ENCODE measurements at regions not wholly inside any gene's neighbourhood (a gene's known extent, or its start where the extent isn't known, plus 50 kb on each side); places are given as distances from the start of the nearest gene placed in this dataset.
"Not testable (repeated sequence)": the region's sequence is repeated elsewhere in the genome, so short reads cannot be mapped to it uniquely, and the experiment has no call there.

GRCh38 chr5:105677291-105677690, 1993.4 kb downstream of the EFNA5 start:
- DNase-seq (ENCODE audit: low read depth in 2 of 3, low spot score in 2 of 3): no peak

DNA sequence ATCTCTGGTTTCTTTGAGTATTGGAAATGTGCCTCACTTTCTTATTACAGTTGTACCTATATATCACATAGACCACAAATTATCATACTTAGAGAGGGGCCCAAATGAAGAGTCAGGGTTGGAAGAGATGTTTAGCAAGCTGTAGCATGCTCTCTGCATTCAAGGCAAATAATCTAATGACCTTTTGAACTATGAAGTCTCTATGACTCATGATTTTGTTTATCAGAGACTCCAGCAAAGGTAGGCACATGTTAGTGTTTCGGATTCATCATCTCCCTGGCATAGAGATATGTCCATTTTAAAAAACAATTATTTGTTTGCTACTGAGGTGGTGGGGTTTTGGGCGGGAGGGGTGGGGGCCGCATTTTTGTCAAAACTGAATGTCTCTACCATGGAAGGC, 2000.1 kb downstream of the EFNA5 start:
- DNase-seq (ENCODE audit: low read depth in 2 of 3, low spot score in 2 of 3): no peak

DNA sequence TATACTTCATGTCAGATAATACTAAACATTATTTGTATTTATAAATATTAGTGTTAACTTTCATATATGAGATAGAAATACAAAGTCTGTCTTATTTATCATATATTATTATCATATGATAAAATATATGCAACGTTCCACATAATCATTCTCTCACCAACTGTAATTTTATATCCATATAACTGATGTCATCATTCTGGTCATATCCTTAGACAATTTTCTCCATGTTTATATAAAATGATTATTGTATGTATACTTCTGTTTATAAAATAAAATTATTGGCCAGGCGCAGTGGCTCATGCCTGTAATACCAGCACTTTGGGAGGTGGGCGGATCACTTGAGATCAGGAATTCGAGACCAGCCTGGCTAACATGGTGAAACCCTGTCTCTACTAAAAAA, 2007.1 kb downstream of the EFNA5 start:
- DNase-seq (ENCODE audit: low read depth in 2 of 3, low spot score in 2 of 3): no peak

- no peak for DNase-seq (ENCODE audit: low read depth in 2 of 3, low spot score in 2 of 3)
Observed at GRCh38 chr5:105659396-105659795, 2011.3 kb downstream of the EFNA5 start.

DNA sequence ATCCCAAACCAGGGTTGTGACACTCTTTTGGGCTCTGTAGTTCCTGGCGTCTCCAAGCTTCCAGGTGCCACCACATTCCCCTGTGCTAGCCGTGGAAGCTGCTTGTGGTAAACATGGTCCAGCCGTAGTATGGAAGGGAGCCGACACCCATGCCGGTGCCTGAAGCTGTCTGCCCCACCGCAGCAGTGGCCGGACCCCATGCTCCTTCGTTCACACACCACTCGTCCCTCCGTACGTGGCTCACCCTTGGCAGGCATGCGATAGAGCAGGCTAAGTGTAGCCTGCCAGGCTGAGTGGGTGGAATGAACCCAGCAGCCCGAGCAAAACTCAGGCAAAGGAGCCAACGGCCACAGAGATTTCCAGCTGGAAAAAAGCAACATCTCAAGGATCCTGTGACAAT, 2030.4 kb downstream of the EFNA5 start:
- no peak for DNase-seq (ENCODE audit: low read depth in 2 of 3, low spot score in 2 of 3)

DNA sequence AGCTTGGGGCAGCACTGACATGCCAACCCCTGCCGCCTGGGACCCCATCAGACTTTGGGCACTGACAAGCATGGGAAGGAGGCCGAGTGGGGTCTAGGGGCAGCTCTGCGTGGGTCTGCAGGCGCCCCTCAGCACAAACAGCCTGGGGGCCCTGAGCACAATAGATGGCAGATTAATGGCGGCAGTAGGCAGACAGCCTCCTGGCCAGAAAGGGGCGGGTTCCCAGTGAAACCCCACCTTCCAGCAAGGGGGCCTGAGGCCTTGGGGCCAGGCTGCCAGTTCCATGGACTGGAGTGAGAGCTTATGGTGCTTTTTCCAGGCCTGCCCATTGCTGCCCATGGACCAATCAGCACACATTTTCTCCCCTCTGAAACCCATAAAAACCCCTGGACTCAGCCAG, 2031.2 kb downstream of the EFNA5 start:
- DNase-seq (ENCODE audit: low read depth in 2 of 3, low spot score in 2 of 3): no peak

DNA sequence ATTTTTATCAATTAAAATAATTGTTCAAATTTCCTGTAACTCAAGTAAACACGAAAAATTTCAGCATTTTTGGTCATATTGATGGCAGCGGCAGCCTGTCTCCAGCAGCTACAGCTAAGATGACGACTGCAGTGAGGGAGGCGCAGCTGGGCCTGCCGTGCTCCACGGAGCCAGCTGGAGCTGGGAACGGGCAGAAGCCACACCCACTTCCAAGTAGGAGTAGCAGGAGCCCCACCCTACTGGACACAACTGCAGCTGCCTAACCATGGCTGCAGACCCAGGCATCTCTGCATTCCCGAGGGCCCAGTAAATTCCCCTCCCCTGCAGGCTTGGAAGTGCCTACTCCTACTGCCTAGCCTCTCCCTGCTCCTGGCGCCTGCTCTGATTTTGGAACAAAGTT, 2031.7 kb downstream of the EFNA5 start:
- no peak for DNase-seq (ENCODE audit: low read depth in 2 of 3, low spot score in 2 of 3)

DNA sequence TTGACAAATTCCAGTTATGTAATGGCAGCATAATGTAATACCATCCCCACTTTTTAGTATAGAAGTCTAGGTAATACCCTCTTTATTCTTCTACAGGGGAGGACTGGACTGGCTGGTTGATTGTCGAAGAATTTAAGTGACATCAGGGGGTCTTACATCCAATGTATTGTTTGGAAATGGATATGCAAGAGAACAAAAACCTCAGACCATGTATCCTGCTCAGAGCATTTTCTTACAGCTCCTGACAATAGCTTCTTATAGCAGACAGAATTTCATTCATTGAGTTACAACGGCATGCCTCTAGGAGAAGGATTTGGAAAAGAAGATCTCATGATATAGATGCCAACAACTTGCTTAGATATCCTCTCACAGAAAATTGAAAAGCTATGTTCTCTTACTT, 2032.3 kb downstream of the EFNA5 start:
- DNase-seq (ENCODE audit: low read depth in 2 of 3, low spot score in 2 of 3): no peak

DNA sequence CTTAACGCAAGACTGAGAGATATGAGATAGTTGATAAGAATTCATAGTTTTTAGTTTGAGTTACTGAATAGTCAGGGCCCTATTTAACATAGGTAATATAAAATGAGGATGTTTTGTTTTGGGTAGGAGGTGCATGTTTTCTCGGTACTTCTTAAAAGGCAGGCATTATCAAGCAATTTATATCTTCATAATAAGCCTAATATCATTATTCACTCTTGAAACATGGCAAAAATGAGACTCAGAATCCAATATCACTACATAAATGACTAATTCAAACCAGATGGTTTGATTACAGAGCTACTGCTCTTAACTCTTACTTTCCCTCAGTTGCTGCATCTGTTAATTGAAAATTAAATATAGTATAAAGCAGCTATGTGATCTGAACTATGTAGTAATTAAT, 2038.7 kb downstream of the EFNA5 start:
- DNase-seq (ENCODE audit: low read depth in 2 of 3, low spot score in 2 of 3): no peak

DNA sequence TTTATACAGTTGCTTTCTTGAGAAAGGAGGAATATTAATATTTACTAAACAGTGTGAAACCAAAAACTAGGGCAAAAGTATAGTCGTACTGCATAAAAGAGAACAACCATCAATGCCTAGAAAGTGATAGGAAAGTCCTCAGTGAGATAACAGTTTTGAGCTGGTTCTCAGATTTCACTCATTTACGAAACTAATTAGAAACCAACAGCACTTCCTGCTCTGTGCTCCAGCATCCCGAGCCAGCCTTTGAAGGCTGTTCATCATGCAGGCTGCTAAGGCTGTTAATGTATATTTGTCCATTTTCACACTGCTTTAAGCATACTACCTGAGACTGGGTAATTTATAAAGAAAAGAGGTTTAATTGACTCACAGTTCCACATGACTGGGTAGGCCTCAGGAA, 2039.9 kb downstream of the EFNA5 start:
- DNase-seq (ENCODE audit: low read depth in 2 of 3, low spot score in 2 of 3): no peak

DNA sequence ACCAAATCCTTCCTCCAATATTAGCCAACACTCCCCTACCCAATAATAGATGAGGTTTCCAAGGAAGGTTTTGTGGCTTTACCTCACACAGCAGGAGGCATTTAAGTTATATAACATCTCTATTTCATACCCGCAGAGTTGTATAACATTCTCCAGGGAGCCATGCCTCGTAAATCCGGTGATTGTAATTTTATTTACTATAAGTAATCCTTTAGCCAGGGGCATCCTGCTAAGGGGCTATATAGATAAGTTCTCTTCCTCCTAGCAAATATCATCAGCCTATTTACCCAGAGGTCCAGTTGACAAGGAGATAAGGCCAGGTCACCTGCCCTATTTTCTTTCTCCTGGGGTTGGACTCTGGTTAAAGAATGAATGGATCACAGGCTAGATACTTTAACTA, 2051.0 kb downstream of the EFNA5 start:
- DNase-seq (ENCODE audit: low read depth in 2 of 3, low spot score in 2 of 3): no peak

DNA sequence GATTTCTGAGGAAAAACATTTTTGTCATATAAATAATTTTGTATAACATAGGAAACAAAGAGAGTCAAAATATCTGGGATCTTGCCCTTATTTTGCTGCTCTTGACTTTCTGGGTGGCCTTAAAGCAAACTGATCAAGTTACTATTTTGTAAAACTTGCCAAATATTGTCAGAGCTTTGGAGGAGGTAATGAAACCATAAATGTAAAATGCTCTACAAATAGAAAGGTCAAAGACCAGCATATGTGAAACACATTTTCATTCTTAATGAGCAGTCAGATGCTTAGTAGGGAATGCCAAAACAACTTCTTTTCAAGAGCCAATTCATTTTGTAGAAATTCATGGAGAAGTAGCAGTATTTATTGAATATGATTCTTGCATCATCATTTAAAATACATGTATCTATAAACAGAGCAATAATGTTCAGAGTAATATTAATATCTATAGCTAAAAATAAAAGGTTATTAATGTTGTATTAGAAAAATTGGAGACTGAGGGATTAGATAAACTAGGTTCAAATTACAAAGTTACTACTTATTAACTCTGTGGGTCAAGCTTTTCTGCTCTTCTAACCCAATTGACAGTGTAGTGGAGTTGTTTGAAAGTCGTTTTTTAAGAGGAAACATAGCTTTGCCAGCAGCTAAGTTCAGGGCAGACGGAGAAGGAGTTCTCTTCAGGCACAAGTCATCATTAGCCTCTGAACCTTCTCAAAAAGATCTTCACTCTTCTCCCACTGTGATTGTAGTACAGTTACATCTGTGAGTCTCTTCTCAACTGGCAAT, 2053.1 kb downstream of the EFNA5 start:
- DNase-seq (ENCODE audit: low read depth in 2 of 3, low spot score in 2 of 3): no peak

- DNase-seq (ENCODE audit: low read depth in 2 of 3, low spot score in 2 of 3): no peak
Observed at GRCh38 chr5:105616599-105616998, 2054.0 kb upstream of the NUDT12 start.

GRCh38 chr5:105602406-105602805, 2039.8 kb upstream of the NUDT12 start:
- DNase-seq (ENCODE audit: low read depth in 2 of 3, low spot score in 2 of 3): not testable (repeated sequence)

DNA sequence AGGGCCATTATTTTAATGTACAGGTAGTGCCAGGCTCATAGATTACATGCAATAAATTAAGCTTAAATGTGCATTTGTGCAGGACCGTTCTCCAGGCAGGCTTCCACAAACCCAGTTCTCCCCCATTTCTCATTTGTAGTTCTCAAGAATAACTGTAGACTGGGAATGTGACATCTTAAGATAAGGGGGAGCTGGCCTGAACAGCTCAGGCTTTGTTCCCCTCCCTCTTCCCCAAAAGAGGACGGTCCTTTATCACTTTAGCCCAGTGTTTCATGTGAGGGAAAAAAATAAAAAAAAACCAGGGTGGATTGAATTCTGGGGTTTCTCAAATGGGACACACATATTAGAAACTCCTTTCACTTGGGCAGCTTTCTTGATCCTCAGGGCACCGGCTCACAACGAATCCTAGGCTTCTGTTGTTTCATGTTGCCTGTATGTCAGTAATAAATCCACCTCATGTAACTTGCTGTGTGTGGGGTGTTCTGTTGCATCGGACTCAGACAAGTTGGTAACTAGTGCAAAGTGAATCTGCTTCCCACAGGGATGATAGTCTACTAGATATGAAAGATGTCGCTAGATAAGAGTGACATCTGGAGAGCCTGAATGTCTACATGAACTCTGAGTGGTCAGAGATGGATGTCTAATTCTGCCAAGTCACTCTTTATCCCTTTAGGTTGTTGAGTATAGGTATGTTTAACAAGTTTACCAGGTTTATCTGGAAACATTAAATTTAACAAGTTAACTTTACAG, 2030.6 kb upstream of the NUDT12 start:
- DNase-seq (ENCODE audit: low read depth in 2 of 3, low spot score in 2 of 3): no peak

DNA sequence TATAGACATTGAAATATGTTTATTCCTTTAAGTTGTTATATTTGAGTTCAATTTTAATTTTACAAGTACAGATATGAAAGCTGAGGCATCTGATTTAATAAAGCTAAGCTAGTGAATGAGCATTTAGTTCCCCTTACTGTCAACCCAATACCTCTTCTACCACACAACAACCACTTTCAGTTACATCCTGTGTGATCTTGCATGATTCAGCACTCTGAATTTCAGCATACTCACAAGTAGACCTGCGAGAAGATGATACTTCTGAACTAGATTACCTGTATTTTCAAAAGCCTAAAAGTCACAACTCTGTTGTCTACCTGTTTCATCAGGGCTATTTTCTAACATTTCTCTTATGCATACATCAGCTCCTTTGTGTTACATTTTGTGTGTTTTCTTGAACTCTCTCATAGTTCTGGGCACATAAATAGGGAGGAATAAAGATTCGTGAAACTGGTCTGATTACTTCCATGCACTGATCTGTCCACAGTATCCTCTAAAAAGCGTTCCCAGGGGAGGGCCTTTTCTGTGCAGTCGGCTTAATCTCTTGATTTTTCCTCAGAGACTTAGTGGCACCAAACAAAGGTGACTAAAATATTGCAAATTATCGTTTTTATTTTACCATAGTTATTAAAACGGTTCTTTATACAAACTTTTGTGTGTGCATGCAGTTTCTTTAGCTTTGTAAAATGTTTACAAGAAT, 2025.5 kb upstream of the NUDT12 start:
- no peak for DNase-seq (ENCODE audit: low read depth in 2 of 3, low spot score in 2 of 3)

DNA sequence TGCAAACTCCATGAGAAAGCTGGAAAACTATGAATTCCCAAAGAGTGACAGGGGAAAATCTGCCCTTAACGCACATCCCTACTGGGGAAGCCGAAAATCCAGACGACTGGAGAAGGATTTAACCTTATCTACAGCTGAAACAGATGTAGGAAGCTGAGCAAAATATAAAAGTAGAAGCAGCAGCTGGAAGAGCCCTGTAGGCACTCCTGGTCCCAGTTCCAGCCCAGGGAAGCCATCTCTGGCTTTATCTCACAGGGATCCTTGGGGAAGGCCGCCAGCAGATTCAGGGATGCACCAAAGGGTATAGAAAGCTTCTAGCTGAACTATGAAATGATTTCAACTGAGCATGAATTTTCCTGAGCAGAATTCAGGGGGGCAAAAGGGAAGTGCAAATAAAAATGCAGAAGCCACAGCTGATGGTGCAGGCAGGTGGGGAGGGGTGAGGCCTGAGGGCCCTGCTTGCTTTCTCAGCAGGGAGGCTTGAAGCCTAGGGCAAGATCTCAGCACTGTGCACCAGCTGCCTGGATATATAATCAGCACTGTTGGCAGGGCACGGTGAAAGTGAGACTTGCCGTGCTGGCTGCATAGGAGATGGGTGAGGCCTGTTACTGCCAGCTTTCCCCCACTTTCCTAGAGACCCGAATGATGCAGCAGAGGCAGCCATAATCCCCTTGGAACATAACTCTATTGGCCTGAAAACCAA, 2019.5 kb upstream of the NUDT12 start:
- DNase-seq (ENCODE audit: low read depth in 2 of 3, low spot score in 2 of 3): no peak

- no peak for DNase-seq (ENCODE audit: low read depth in 2 of 3, low spot score in 2 of 3)
Observed at GRCh38 chr5:105573575-105573974, 2011.0 kb upstream of the NUDT12 start.

- DNase-seq (ENCODE audit: low read depth in 2 of 3, low spot score in 2 of 3): no peak
Observed at GRCh38 chr5:105565531-105565930, 2002.9 kb upstream of the NUDT12 start.

DNA sequence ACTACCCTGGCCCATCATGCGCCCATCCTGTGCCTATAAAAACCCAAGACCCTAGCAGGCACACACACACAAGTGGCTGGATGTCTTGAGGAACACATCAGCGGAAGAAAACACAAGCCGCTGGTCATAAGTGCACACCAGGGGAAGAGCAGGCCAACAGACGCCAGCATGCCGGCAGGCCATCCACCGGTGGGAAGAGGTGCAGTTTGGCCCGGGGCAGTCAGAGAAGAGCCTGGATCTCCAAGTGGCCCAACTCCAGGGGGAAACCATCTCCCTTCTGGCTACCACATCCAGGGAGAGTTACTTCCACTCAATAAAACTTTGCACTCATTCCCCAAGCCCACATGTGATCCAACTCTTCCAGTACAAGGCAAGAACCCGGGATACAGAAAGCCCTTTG, 2001.3 kb upstream of the NUDT12 start:
- no peak for DNase-seq (ENCODE audit: low read depth in 2 of 3, low spot score in 2 of 3)

GRCh38 chr5:105554568-105555169, 1992.1 kb upstream of the NUDT12 start:
- DNase-seq (ENCODE audit: low read depth in 2 of 3, low spot score in 2 of 3): no peak
